Loucy (cell line): ENCODE measurements at regions not wholly inside any gene's neighbourhood (a gene's known extent, or its start where the extent isn't known, plus 50 kb on each side); places are given as distances from the start of the nearest gene placed in this dataset.
"Not testable (repeated sequence)": the region's sequence is repeated elsewhere in the genome, so short reads cannot be mapped to it uniquely, and the experiment has no call there.

ENCODE experiments used
- EZH2phosphoT487 ChIP-seq: fragments of 200-600 bp; IDR thresholded peaks from 2 replicates; pipeline ENCODE4 v1.6.1; 2018; ENCODE audit warnings: antibody characterized with exemption, mild to moderate bottlenecking, moderate library complexity, borderline replicate concordance
- TF ChIP-seq, protein P1 (sequence below): fragments of 200-600 bp; sonication (generic); conservative IDR thresholded peaks from 2 replicates; pipeline ENCODE4 v1.5.1; 2014; ENCODE audit warnings: mild to moderate bottlenecking, antibody characterized with exemption, low read length

DNA sequence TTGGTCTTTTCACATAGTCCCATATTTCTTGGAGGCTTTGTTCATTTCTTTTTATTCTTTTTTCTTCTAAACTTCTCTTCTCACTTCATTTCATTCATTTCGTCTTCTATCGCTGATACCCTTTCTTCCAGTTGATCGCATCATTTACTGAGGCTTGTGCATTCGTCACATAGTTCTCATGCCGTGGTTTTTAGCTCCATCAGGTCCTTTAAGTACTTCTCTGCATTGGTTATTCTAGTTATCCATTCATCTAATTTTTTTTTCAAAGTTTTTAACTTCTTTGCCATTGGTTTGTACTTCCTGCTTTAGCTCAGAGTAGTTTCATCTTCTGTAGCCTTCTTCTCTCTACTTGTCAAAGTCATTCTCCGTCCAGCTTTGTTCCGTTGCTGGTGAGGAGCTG lies 67.0 kb upstream of the PAM start:
- TF ChIP-seq, protein P1, sequence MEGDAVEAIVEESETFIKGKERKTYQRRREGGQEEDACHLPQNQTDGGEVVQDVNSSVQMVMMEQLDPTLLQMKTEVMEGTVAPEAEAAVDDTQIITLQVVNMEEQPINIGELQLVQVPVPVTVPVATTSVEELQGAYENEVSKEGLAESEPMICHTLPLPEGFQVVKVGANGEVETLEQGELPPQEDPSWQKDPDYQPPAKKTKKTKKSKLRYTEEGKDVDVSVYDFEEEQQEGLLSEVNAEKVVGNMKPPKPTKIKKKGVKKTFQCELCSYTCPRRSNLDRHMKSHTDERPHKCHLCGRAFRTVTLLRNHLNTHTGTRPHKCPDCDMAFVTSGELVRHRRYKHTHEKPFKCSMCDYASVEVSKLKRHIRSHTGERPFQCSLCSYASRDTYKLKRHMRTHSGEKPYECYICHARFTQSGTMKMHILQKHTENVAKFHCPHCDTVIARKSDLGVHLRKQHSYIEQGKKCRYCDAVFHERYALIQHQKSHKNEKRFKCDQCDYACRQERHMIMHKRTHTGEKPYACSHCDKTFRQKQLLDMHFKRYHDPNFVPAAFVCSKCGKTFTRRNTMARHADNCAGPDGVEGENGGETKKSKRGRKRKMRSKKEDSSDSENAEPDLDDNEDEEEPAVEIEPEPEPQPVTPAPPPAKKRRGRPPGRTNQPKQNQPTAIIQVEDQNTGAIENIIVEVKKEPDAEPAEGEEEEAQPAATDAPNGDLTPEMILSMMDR = not testable (repeated sequence)
- TF ChIP-seq EZH2phosphoT487 = not testable (repeated sequence)
